GM18907 (cell line): ENCODE measurements at regions not wholly inside any gene's neighbourhood (a gene's known extent, or its start where the extent isn't known, plus 50 kb on each side); places are given as distances from the start of the nearest gene placed in this dataset.
A peak's percentile ranks its signal among the peaks of the same experiment; 100 is the strongest.
"Not testable (repeated sequence)": the region's sequence is repeated elsewhere in the genome, so short reads cannot be mapped to it uniquely, and the experiment has no call there.

Source experiments
- ATAC-seq: cut with Tn5 transposase; IDR thresholded peaks from one replicate; pipeline ENCODE4 v1.9.1; 2021; ENCODE audit warnings: mild to moderate bottlenecking, moderate library complexity; ENCODE audit not compliant: unreplicated experiment

DNA sequence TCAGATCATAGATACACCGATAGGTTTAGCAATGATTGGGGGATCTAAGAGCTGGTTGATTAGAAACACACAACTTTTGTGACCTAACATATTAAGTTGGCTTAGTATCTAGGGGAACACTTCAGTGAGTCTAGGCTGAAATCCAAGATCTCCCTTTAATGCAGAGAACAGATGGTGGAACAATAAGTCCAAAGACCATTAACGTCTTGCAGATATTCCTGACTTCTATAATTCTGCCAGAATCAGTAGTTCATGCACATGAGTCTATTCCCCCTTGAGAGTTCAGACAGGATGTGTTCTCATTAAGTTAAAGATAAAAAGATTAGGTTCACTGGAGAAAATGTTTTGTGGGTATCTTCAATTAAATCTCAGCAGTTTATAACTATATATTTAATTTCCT is 506.5 kb downstream of the TSN start:
- ATAC-seq: no peak

DNA sequence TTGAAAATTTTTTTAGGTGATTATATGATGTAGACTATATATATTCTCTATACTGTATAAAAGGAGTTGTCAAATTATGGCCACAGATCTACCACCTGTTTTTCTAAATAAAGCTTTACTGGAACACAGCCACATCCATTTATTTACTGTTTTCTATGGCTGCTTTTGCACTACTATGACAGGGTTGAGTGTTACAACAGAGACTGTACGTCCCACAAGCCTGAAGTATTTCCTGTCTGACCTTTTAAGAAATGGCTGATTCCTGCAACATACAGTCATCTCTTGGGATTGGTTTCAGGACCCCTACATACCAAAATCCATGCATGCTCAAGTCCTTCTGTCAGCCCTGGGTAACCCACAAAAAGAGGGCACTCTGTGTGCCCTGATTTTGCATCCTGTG is 508.3 kb downstream of the TSN start:
- ATAC-seq: no peak

DNA sequence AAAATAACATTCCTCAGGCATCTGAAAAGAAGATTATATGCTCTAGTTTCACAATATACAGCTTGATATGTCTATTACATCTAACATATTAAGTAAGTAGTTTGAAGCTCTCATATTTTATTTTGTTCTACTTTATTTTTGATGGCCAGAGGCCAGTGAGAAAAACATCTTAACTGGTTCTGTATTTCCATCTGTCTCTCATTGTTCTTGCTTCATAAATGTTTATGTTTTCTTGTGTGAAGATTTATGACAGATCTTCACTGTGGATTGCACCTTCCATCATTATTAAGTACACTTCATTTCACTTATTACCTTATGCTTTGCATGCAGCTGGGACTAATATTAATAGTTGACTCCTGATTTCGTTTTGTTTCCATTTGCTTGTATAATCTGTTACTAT is 511.2 kb downstream of the TSN start:
- no peak for ATAC-seq

DNA sequence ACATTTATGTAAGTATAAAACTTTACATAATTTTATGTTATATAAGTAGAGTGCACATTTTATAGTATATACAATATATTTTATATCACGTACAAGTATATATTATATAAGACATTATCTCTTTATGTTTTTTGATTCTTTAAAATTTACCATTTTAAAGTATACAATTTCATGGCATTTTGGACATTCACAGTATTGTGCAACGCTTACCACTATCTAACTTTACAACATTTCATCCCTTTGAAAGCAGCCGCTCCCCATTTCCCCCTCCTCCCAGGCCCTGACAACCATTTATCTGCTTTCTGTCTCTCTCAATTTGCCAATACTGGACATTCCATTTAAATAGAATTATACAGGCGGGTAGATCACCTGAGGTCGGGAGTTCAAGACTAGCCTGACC is 512.5 kb downstream of the TSN start:
- no peak for ATAC-seq

DNA sequence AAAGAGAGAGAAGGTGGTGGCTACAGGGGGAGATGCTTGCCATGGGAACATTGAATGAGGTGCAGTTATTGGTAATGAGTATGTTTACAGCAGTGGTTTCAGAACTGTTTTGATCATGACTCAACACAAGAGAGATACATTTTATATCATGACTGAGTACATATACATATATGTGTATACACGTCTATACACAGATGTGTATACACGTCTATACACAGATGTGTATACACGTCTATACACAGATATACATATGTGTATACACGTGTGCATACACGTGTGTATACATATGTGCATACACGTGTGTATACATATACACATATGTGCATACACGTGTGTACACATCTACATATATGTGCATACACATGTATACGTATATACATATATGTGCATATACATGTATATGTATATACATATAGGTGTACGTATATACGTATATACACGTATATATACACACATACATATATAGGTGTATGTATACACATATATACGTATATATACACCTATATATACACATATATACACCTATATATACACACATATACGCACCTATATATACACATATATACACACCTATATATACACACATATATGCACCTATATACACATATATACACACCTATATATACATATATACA is 518.5 kb downstream of the TSN start:
- ATAC-seq: no peak

DNA sequence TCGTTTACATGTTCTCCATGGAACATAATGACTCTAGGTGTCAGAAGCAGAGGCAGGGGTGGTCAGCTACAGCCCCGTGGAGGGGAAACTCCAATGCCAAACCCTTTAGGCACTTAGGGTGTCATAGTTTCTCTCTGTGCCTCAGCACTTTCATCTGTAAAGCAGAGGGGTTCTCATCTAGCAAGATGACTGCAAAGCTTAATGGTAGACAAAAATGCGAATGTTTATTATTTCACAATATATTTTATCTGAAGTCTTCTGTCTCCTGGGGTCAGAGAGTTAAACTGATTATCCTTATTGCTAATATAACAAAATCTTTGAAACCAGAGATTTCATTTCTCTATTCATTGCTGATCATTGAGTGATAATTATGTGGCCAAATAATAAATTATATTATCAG is 522.5 kb downstream of the TSN start:
- no peak for ATAC-seq

DNA sequence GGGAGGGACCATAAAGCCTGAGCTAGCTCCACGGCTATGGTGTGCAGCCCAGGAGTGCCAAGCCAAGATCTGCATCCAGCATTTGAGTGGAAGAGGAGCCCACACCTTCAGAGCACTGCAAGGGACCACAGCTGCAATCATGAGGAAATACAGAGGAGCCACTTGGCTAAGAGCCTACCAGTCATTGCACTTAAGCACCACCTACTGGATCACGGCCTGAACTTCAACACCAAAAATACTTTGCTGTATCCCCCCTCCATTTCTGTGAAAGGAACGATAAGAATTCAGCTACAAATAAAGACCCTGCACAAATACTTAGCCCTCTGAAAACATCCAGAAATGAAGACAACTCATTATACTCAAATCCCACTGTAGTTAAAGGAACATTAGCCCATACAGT is 545.3 kb downstream of the TSN start:
- no peak for ATAC-seq

DNA sequence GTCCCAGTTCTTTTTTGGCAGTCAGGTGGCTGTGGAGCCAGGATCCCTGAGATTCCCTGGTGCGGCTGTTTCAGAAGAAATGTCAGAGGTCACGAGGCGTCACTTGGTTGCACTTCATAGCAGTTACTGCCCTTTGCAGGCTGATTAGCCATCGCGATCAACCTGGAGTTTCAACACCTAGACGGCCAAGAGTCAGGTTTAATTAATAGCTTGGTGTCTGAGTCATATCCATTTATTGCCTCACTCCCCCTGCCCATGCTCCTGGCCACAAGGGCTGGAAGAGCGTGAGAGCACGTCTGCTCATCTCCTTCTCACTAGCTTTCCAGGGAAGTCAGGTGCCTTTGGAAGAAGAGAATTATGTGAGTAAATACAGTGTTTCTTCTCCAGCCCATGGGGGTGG is 552.3 kb downstream of the TSN start:
- no peak for ATAC-seq

DNA sequence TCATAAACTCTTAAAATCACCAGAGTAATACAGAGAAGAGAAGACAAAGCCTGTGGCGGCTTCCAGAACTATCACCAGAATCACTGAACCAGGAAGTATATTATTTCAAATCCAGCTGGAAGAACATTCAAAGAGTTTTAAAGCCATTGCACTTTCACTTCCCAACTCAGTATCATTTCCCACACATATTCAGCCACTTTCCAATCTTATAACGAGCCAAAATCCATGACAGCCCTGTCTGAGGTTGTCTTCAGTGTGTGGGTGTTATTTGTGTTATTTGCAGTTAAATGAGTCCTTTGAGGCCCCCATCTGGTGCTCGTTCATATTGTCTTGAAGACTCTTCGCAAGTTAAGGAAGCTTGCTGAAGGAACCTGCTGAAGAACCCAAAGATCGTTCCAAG is 559.9 kb downstream of the TSN start:
- no peak for ATAC-seq

DNA sequence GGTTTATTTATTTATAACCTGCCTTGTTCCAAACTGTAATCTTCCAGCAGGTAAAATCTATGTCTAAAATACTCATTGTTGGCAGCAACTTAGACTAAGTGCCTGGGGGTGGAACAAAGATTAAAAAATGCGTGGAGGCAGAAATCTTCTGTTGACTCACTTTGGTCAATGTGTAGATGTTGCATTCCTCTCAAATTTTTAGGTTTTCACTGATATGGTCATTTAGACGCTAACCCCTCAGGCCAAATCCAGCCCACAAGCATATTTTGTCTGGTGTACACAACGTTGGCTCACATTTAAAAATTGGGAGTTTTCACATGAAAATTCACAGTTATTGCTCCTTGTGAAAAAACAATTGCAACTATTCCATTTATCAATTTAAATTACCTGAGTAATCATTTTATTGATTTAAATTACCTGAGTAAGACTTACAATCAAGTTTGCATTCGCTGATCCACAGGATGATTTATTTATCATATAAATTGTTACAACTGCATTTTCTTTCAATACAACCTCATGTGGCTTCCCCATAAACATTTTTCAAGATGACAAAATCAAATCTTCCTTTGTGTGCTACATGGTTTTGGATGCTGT is 564.2 kb downstream of the TSN start:
- no peak for ATAC-seq

DNA sequence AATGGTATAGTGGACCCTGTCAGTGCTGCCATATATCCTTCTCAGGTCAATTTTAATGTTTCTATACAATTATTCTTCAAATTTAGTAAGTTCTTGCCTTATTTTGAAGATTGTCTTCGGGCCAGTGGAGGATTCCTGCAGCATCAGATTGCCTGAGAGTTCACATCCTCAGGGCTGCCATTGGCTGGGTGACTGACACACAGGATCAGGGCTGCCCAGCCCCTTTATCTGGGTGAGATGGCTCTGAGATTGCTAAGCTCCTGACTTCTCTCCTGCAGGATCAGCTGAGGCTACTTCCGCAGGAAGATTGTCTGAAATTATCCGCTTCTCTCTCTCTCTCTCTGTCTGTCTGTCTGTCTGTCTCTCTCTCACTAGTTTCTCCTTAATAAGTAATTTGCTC is 567.4 kb downstream of the TSN start:
- ATAC-seq: no peak

DNA sequence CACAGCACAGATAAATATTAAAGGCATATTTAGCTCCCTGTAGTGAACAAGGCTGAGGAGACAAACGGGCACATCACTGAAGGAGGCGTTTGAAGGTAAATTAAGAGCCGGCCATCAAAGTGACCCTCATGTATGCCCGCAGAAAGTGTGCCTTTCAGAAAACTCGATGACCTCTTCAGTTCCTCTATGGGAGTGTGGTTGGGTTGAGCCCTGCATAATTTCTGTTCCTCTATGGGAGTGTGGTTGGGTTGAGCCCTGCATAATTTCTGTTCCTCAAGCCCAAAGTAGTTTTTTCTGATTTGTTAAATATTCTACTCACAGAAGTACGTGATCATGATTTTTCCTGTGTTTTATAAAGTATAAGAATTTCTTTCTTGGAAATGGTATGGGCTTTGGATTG is 568.5 kb downstream of the TSN start:
- peak; percentile 60 for ATAC-seq

DNA sequence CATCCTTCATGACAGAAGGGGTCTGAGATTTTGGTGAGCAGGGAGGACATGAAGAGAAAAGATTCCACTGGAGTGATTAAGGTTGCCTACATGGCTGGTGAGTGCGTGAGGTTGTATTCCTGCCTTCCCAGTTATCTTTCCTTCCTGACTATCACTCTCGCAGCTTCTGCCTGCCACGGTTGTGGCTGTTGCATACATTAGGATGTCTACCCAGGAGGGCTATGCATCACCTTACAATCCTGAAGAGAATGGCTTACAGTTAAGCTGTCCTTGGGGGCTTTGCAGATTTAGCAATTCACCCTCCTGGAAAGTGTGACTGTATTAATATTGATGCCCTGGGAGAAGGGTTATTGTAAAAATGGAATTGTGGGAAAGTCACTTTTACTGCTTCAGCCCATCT is 571.0 kb downstream of the TSN start:
- no peak for ATAC-seq

DNA sequence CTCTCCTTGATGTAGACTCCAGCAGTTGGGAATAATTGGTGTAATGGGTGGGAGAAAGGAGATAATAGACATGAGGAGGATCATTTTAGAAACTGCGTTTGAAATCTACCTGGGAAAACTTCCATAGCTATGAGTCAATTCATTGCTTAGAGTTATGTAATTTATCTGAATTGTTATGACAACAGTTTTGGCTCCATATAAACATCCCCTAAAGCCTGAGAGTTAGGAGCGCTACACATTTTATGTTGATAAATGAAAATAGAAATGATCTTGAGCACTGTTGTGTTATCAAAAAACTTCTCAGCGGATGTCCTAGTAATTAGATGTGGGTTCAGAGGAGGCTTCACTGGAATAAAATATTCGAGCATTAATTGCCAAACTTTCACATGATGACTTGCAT is 573.4 kb downstream of the TSN start:
- ATAC-seq: no peak

DNA sequence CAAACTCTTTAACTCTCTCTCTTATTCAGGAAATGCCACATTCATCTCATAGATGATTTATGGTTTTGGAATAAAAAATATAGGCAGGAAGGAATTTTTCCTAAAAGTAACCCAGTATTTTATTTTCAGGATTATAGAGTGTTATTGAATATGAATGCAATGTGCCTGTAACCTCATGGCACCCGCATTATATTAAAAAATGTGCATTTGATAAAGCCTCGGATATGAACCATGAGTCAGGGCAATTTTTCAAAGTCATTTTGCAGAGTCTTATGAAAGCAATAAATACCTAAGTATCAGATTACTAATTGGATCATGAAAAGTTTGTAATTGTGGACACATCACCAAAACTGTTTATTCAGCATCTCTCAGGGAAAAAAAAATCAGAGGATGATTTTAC is 573.8 kb downstream of the TSN start:
- no peak for ATAC-seq

DNA sequence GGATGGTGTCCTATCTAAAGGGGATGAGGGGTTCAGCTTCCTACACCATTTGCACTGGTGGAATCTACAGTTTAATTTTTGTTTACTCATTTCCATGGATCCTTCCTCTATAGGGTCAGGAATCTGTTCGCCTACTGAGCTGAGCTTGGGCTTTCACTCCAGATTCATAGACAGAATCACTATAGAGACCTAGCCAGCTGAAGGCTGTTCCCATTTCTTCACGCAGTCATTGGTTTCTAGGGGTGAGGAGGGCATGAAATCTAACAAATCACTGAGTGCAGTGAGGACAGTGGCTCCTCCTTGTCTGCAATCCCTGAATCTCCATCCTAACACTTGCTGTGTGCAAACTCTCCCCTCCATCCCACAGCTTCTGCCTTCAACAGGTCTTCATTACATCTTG is 578.5 kb downstream of the TSN start:
- no peak for ATAC-seq

DNA sequence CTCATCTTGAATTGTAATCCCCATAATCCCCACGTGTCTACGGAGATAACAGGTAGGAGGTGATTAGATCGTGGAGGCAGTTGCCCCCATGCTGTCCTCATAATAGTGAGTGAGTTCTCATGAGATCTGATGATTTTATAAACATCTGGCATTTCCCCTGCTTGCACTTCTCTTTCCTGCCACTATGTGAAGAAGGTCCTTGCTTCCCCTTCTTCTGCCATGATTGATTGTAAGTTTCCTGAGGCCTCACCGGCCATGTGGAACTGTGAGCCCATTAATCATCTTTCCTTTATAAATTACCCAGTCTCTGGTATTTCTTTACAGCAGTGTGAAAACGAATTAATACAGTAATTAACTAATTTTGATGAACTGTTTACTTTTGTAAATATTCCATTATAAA is 582.5 kb downstream of the TSN start:
- no peak for ATAC-seq

DNA sequence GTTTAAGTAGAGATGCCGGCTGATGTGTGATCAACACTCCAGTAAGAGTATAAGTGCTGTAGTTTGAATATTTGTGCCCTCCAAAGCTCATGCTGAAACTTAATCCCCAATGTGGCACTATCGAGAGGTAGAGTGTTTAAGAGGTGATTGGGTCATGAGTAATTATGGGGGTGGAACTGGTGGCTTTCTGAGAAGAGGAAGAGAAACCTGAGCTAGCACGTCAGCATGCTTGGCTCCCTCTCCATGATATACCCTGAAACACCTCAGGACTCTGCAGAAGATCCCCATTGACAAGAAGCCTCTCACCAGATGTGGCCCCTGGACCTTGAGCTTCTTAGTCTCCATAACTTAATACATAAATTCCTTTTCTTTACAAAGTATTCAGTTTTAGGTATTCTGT is 584.8 kb downstream of the TSN start:
- peak; percentile 97 for ATAC-seq

DNA sequence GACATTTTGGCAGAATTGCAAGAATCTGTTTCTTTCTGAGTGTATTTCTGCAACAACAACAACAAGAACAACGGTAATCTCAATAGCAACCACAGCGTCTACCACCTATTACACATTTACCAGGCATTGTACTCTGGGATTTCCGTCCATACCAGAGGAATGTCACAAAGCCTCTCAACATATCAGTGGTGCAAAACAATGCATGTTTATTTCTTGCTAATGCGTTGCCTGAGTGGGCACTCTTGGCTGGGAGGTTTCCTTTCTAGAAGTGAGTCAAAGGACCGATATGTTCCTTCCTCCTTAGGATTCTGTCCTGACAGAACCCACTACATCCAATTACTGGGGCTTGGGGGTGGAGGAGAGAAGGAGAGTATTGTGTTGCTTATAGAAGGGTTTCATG is 585.6 kb downstream of the TSN start:
- ATAC-seq: peak; percentile 59

DNA sequence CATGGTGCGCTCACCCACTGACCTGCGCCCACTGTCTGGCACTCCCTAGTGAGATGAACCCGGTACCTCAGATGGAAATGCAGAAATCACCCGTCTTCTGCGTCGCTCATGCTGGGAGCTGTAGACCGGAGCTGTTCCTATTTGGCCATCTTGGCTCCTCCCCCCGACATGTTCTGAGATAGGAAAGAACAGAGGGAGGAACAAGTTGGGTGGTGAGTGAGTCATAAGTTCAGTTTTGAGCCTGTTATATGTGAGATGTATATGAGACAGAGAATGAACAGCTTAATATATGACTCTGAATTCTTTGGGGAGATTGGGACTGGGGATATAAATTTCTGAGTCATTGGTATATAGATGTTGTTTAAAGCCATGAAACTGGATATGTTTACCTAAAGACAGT is 596.7 kb downstream of the TSN start:
- ATAC-seq: not testable (repeated sequence)

DNA sequence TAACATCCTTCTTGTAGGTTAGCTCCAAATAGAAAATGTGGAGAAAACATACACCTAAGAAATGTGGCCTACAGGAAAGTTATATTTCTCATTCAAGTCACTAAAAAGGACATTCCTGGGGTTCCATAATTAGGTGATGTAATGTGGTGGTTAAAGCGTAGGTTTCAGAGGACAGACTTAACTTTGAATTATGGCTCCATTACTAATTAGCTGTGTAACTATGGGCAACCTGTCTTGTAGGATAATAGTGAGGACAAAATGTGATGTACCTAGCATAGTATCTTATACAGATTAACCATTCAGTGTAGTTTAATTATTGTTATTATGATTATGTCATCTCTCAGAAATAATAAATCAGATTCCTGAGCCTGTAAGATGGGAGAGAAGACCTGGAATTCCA is 602.5 kb downstream of the TSN start:
- no peak for ATAC-seq

DNA sequence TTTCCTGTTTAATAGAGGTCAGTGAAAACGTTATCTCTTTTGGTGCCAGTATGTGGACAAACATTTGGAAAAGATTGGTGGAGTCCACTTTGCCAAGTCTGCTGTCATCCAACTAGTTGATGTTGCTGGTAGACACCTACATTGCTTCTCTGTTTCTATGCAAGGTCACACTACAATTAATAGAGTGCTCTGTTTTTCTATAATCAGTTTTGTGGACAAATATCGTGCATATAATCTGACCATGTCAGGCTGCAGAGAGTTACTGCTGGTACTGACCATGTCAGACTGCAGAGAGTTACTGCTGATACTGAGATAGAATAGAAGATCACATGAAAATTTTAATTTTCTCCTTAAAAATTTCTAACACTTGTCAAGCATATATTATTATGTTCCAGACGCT is 603.3 kb downstream of the TSN start:
- no peak for ATAC-seq

DNA sequence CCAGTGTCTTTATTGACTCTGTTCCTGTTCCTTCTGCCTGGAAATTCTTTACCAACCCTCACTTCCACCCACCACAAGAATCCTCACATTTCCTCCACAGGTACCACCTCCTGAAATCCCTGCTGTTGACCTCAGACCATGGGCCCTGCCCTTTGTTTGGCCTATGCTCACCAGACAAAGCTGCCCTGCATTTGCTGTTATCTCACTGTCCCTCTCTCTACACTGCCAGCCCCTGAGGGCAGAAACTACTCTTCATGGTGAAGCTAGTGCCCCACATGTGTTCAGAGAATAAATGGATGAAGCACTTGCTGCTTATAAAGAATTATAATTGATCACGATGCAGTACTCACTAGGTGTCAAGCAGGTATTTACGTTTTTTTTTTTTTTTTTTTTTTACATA is 608.4 kb downstream of the TSN start:
- no peak for ATAC-seq
